H9 (cell line): ENCODE measurements at regions not wholly inside any gene's neighbourhood (a gene's known extent, or its start where the extent isn't known, plus 50 kb on each side); places are given as distances from the start of the nearest gene placed in this dataset.

Experiments used
- DNase-seq: peaks from one replicate; pipeline ENCODE4 v3.0.0-alpha.2; 2017
- H2AFZ ChIP-seq: one replicate; pipeline ENCODE4 v1.6.1; 2013; ENCODE audit warnings: mild to moderate bottlenecking, low read length, control low read depth, moderate library complexity
- H2AK5ac ChIP-seq: 2 replicates; pipeline ENCODE4 v1.6.1; 2013; ENCODE audit warnings: low read length, control low read depth, mixed read lengths; ENCODE audit not compliant: insufficient read length
- H2BK120ac ChIP-seq: one replicate; pipeline ENCODE4 v1.6.1; 2013; ENCODE audit warnings: low read depth, mild to moderate bottlenecking, low read length, control low read depth, inconsistent platforms; ENCODE audit not compliant: poor library complexity, severe bottlenecking
- H2BK12ac ChIP-seq: 2 replicates; pipeline ENCODE4 v1.6.1; 2013; ENCODE audit warnings: low read length, control low read depth, mixed read lengths, low read depth; ENCODE audit not compliant: insufficient read length
- H2BK15ac ChIP-seq: 2 replicates; pipeline ENCODE4 v1.6.1; 2013; ENCODE audit warnings: low read depth, low read length, control low read depth
- H2BK20ac ChIP-seq: one replicate; pipeline ENCODE4 v1.6.1; 2013; ENCODE audit warnings: low read depth, mild to moderate bottlenecking, low read length, control low read depth, inconsistent platforms; ENCODE audit not compliant: poor library complexity, severe bottlenecking
- H2BK5ac ChIP-seq: 2 replicates; pipeline ENCODE4 v1.6.1; 2013; ENCODE audit warnings: low read length, control low read depth, mixed read lengths; ENCODE audit not compliant: insufficient read length
- H3K14ac ChIP-seq: 2 replicates; pipeline ENCODE4 v1.6.1; 2013; ENCODE audit warnings: low read length, control low read depth; ENCODE audit not compliant: insufficient read depth
- H3K18ac ChIP-seq: 2 replicates; pipeline ENCODE4 v1.6.1; 2013; ENCODE audit warnings: low read depth, mild to moderate bottlenecking, mixed read lengths, low read length, control low read depth; ENCODE audit not compliant: insufficient read length
- H3K23ac ChIP-seq: 2 replicates; pipeline ENCODE4 v1.6.1; 2013; ENCODE audit warnings: low read length, control low read depth, mixed read lengths, low read depth; ENCODE audit not compliant: insufficient read length
- H3K23me2 ChIP-seq: 2 replicates; pipeline ENCODE4 v1.6.1; 2013; ENCODE audit warnings: low read depth, mild to moderate bottlenecking, mixed read lengths, low read length, control low read depth; ENCODE audit not compliant: insufficient read length, poor library complexity, severe bottlenecking
- H3K27ac ChIP-seq: 2 replicates; pipeline ENCODE4 v1.5.1; 2013; ENCODE audit warnings: low read length, control low read depth, mixed read lengths, low read depth; ENCODE audit not compliant: insufficient read length
- H3K27me3 ChIP-seq: 2 replicates; pipeline ENCODE4 v1.6.1; 2013; ENCODE audit warnings: low read length, control low read depth, inconsistent platforms; ENCODE audit not compliant: insufficient read depth
- H3K4ac ChIP-seq: 2 replicates; pipeline ENCODE4 v1.6.1; 2013; ENCODE audit warnings: low read depth, mild to moderate bottlenecking, control low read depth, inconsistent platforms, low read length, moderate library complexity
- H3K4me1 ChIP-seq: 2 replicates; pipeline ENCODE4 v1.6.1; 2013; ENCODE audit warnings: low read length, control low read depth, inconsistent platforms; ENCODE audit not compliant: insufficient read depth
- H3K4me2 ChIP-seq: 2 replicates; pipeline ENCODE4 v1.6.1; 2013; ENCODE audit warnings: low read length, control low read depth, mixed read lengths; ENCODE audit not compliant: insufficient read length, insufficient read depth
- H3K56ac ChIP-seq: 2 replicates; pipeline ENCODE4 v1.6.1; 2013; ENCODE audit warnings: low read depth, mild to moderate bottlenecking, mixed read lengths, low read length, control low read depth; ENCODE audit not compliant: insufficient read length
- H3K79me1 ChIP-seq: 2 replicates; pipeline ENCODE4 v1.6.1; 2013; ENCODE audit warnings: low read depth, mild to moderate bottlenecking, moderate library complexity, low read length, control low read depth, inconsistent platforms; ENCODE audit not compliant: insufficient read depth, poor library complexity, severe bottlenecking
- H3K79me2 ChIP-seq: 2 replicates; pipeline ENCODE4 v1.6.1; 2013; ENCODE audit warnings: low read length, control low read depth, inconsistent platforms; ENCODE audit not compliant: insufficient read depth
- H3K9ac ChIP-seq: 2 replicates; pipeline ENCODE4 v1.6.1; 2013; ENCODE audit warnings: low read length, control low read depth, mixed read lengths; ENCODE audit not compliant: insufficient read length; ENCODE audit errors: extremely low read depth
- H3K9me3 ChIP-seq: one replicate; pipeline ENCODE4 v1.6.1; 2013; ENCODE audit warnings: low read depth, low read length, inconsistent platforms; ENCODE audit not compliant: control insufficient read depth
- H3T11ph ChIP-seq: one replicate; pipeline ENCODE4 v1.6.1; 2013; ENCODE audit warnings: mild to moderate bottlenecking, low read length, control low read depth, inconsistent platforms
- H4K20me1 ChIP-seq: one replicate; pipeline ENCODE4 v1.6.1; 2013; ENCODE audit not compliant: control insufficient read depth, insufficient read length, insufficient read depth
- H4K5ac ChIP-seq: 2 replicates; pipeline ENCODE4 v1.6.1; 2013; ENCODE audit warnings: low read depth, mild to moderate bottlenecking, mixed read lengths, low read length, control low read depth; ENCODE audit not compliant: insufficient read length
- H4K8ac ChIP-seq: replicated peaks from 2 replicates; pipeline ENCODE4 v1.6.1; 2013; ENCODE audit warnings: low read length, control low read depth, mixed read lengths, low read depth; ENCODE audit not compliant: insufficient read length
- H4K91ac ChIP-seq: 2 replicates; pipeline ENCODE4 v1.6.1; 2013; ENCODE audit warnings: low read depth, mild to moderate bottlenecking, moderate library complexity, mixed read lengths, low read length, control low read depth; ENCODE audit not compliant: insufficient read length
- H3K27ac Mint-ChIP-seq, 3 experiments: 2 replicates in 2 of 3; 3 replicates in 1 of 3; pipeline ENCODE4 v1.8.0; 2020 to 2021; ENCODE audit warnings: mixed read lengths in 3 of 3, mild to moderate bottlenecking in 1 of 3, moderate library complexity in 1 of 3
- H3K27me3 Mint-ChIP-seq: 2 replicates; pipeline ENCODE4 v1.8.0; 2021; ENCODE audit warnings: low read depth, mild to moderate bottlenecking, moderate library complexity, mixed read lengths
- H3K36me3 Mint-ChIP-seq, 3 experiments: 2 replicates in 2 of 3; 3 replicates in 1 of 3; pipeline ENCODE4 v1.8.0; 2020 to 2021; ENCODE audit warnings: low read depth in 3 of 3, mixed read lengths in 3 of 3; ENCODE audit not compliant: insufficient read depth in 1 of 3
- H3K4me1 Mint-ChIP-seq, 2 experiments: 2 replicates each; pipeline ENCODE4 v1.8.0; 2020; ENCODE audit warnings: mixed read lengths in 2 of 2
- H3K4me3 Mint-ChIP-seq, 2 experiments: 2 replicates in 1 of 2; 3 replicates in 1 of 2; pipeline ENCODE4 v1.8.0; 2020 to 2021; ENCODE audit warnings: mild to moderate bottlenecking in 2 of 2, mixed read lengths in 2 of 2, moderate library complexity in 1 of 2
- H3K9me3 Mint-ChIP-seq, 2 experiments: 2 replicates in 1 of 2; 3 replicates in 1 of 2; pipeline ENCODE4 v1.8.0; 2020; ENCODE audit warnings: mild to moderate bottlenecking in 2 of 2, mixed read lengths in 2 of 2, moderate library complexity in 1 of 2
- CTCF ChIP-seq: fragments of 200-600 bp; sonication (generic); conservative IDR thresholded peaks from 3 replicates; pipeline ENCODE4 v1.8.0; 2021; ENCODE audit warnings: antibody characterized with exemption, mild to moderate bottlenecking
- WGBS: extraction: QIAGEN DNeasy Blood & Tissue Kit; methylation state at CpG from one replicate; pipeline ENCODE4 v1.1.7; 2013; ENCODE audit warnings: missing lambda C conversion rate, low lambda C conversion rate, mixed read lengths; ENCODE audit not compliant: insufficient read length; ENCODE audit errors: extremely low coverage; 5-methylcytosine and 5-hydroxymethylcytosine counted together

- no peak overlapping the region; the same call in 1 of the 2 replicates for H3K14ac ChIP-seq
- H2BK15ac ChIP-seq, result no peak overlapping the region
- no peaks in the 10 kb centered on the region for H3K27me3 ChIP-seq
- H3K9ac ChIP-seq, result no peak overlapping the region
- H3K4me1 Mint-ChIP-seq, result peaks cover 45 to 46% of the 10 kb centered on the region in 2 experiments
- H2AFZ ChIP-seq, result no peak overlapping the region
- no peak overlapping the region for H3K27ac ChIP-seq
- no peak for TF ChIP-seq CTCF
- H4K20me1 ChIP-seq, result no peaks in the 10 kb centered on the region
- no peak overlapping the region for H3K4me3 Mint-ChIP-seq
- H4K8ac ChIP-seq, result no peak overlapping the region
- H3K36me3 Mint-ChIP-seq, result 0 out of 7 replicates have a peak, but pooled peaks cover 0 to 3% (median 0%) of the 10 kb centered on the region in 3 experiments
- no peak overlapping the region for H3K4ac ChIP-seq
- no peaks in the 10 kb centered on the region for H3K23me2 ChIP-seq
- H3K4me1 ChIP-seq, result peaks cover 11% of the 10 kb centered on the region
- H3K18ac ChIP-seq, result no peak overlapping the region
- DNase-seq, result no peak
- H2BK20ac ChIP-seq, result no peak overlapping the region
- H3K27ac Mint-ChIP-seq, result no peak overlapping the region
- no peak overlapping the region for H3K4me2 ChIP-seq
- H3K9me3 Mint-ChIP-seq, result peaks cover 0 to 3% of the 10 kb centered on the region in 2 experiments; a peak in 1 of 5 replicates
- no peaks in the 10 kb centered on the region for H3K79me2 ChIP-seq
- H2BK12ac ChIP-seq, result no peak overlapping the region
- no peak overlapping the region for H3K56ac ChIP-seq
- no peak overlapping the region for H4K91ac ChIP-seq
- no peak overlapping the region for H3T11ph ChIP-seq
- H3K9me3 ChIP-seq, result no peaks in the 10 kb centered on the region
- no peak overlapping the region for H2AK5ac ChIP-seq
- WGBS, result no CpG with 5 or more reads among the region's 12 CpGs
- H4K5ac ChIP-seq, result no peak overlapping the region
- no peak overlapping the region for H3K23ac ChIP-seq
- no peak overlapping the region for H2BK120ac ChIP-seq
- peaks cover 14% of the 10 kb centered on the region for H3K27me3 Mint-ChIP-seq
- H3K79me1 ChIP-seq, result no peaks in the 10 kb centered on the region
- no peak overlapping the region for H2BK5ac ChIP-seq
Measured at GRCh38 chr2:20558391-20559150, 92.3 kb downstream of the HS1BP3 start.
